ENCODE measurements at regions not wholly inside any gene's neighbourhood (a gene's known extent, or its start where the extent isn't known, plus 50 kb on each side); places are given as distances from the start of the nearest gene placed in this dataset.

DNA sequence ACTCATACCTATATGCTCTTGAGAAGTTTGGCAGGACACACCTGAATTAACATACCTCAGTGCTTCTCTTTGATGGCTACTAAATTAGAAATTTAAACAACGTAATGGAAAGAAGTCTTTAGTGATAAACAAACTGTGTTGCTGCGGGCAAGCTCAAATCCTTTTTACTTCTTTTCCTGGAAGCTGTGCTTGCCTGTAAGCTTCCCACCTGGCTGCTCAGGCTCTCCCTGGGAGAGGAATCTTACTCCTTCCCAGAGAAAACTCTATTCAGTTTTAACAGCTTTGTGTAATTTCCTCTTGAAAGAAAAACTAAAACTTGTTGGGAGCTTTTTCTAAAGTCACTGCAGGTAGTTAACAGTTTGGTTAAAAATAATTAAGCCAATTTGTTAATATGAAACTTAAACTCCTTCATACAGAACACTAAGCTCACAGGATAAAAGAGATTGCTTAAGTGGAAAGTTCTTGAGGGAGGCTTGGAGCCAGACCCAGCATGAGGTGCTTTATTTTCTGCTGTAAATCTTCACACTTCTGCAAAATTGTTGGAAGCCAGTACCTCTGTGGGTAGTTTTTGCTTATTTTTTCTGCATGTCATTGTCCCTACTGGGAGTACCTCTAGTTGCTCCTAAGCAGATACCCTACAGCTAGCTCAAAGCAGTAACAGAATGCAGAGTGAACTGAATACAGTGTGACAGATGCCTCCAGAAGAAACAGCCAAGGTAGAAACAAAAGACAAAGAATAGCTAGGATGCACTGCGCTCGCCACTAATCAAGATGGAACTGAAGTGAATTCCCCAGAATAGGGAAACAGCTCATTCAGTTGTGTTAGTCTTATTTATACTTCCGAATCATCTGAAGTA is 1253.0 kb downstream of the PCDH17 start:
- Histone ChIP-seq H3K9ac (ENCODE audit: insufficient read depth, low read depth, low read length) (no peak overlapping the region), H3K79me2 (ENCODE audit: insufficient read depth, low read length) (no peaks in the 10 kb centered on the region), H2AFZ (ENCODE audit: low read length) (no peak overlapping the region), H3K36me3 (replicated peaks in 1 of 2; ENCODE audit: control insufficient read depth in 1 of 2, insufficient read depth in 2 of 2, low read length in 2 of 2) (no peaks in the 10 kb centered on the region), H3K27ac (ENCODE audit: extremely low read length, insufficient read depth, low read length) (no peak overlapping the region), H3K4me2 (ENCODE audit: low read depth, low read length) (no peak overlapping the region), H3K4me3 (replicated peaks in 1 of 3; ENCODE audit: insufficient read depth in 1 of 3, low read depth in 2 of 3, low read length in 3 of 3) (no peak overlapping the region), H3K9me3 (ENCODE audit: low read length) (no peaks in the 10 kb centered on the region), H3K27me3 (ENCODE audit: control insufficient read depth in 1 of 2, insufficient read depth in 2 of 2, low read length in 2 of 2) (no peaks in the 10 kb centered on the region), H4K20me1 (ENCODE audit: insufficient read depth, low read length) (no peaks in the 10 kb centered on the region), H3K4me1 (ENCODE audit: insufficient read depth, low read length) (no peaks in the 10 kb centered on the region)
- no peak for ATAC-seq
- in situ Hi-C loops (cut with HindIII; ENCODE audit: extremely low pct_ligation_motif_present, low pct_unique_long_range_greater_than_20kb) (no loop called here), intact Hi-C loops (cut with micrococcal nuclease; ENCODE audit: unreplicated experiment) (no loop called here)
- no peak for TF ChIP-seq RFX5 (IDR thresholded peaks at IDR 0.05; ENCODE audit: low read depth, low read length)
- TF ChIP-seq HMG20B (CRISPR knock-in tag; conservative IDR thresholded peaks at IDR 0.05), result no peak
- TF ChIP-seq, protein P1, sequence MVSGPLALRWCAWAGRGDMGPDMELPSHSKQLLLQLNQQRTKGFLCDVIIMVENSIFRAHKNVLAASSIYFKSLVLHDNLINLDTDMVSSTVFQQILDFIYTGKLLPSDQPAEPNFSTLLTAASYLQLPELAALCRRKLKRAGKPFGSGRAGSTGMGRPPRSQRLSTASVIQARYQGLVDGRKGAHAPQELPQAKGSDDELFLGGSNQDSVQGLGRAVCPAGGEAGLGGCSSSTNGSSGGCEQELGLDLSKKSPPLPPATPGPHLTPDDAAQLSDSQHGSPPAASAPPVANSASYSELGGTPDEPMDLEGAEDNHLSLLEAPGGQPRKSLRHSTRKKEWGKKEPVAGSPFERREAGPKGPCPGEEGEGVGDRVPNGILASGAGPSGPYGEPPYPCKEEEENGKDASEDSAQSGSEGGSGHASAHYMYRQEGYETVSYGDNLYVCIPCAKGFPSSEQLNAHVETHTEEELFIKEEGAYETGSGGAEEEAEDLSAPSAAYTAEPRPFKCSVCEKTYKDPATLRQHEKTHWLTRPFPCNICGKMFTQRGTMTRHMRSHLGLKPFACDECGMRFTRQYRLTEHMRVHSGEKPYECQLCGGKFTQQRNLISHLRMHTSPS (CRISPR knock-in tag; IDR thresholded peaks at IDR 0.05; ENCODE audit: low read depth), result no peak
- TF ChIP-seq ZNF235 (CRISPR knock-in tag; IDR thresholded peaks at IDR 0.05; ENCODE audit: borderline replicate concordance), result no peak
- no peak for TF ChIP-seq SSRP1 (CRISPR knock-in tag; IDR thresholded peaks at IDR 0.05)
- no peak for TF ChIP-seq ELF3 (CRISPR knock-in tag; IDR thresholded peaks at IDR 0.05)
- no peak for TF ChIP-seq MTA1 (CRISPR knock-in tag; IDR thresholded peaks at IDR 0.05; ENCODE audit: borderline replicate concordance)
- TF ChIP-seq ZMAT3 (CRISPR knock-in tag; conservative IDR thresholded peaks at IDR 0.05), result no peak
- TF ChIP-seq NR1H2 (CRISPR knock-in tag; IDR thresholded peaks at IDR 0.05; ENCODE audit: borderline replicate concordance, low read depth), result no peak
- no peak for TF ChIP-seq ZNF430 (CRISPR knock-in tag; IDR thresholded peaks at IDR 0.05)
- TF ChIP-seq, protein P2, sequence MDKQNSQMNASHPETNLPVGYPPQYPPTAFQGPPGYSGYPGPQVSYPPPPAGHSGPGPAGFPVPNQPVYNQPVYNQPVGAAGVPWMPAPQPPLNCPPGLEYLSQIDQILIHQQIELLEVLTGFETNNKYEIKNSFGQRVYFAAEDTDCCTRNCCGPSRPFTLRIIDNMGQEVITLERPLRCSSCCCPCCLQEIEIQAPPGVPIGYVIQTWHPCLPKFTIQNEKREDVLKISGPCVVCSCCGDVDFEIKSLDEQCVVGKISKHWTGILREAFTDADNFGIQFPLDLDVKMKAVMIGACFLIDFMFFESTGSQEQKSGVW (CRISPR knock-in tag; IDR thresholded peaks at IDR 0.05; ENCODE audit: borderline replicate concordance), result no peak
- no peak for TF ChIP-seq ZNF570 (CRISPR knock-in tag; IDR thresholded peaks at IDR 0.05; ENCODE audit: borderline replicate concordance)
- TF ChIP-seq GTF2F1 (IDR thresholded peaks at IDR 0.05; ENCODE audit: low read length), result no peak
- TF ChIP-seq, protein P3, sequence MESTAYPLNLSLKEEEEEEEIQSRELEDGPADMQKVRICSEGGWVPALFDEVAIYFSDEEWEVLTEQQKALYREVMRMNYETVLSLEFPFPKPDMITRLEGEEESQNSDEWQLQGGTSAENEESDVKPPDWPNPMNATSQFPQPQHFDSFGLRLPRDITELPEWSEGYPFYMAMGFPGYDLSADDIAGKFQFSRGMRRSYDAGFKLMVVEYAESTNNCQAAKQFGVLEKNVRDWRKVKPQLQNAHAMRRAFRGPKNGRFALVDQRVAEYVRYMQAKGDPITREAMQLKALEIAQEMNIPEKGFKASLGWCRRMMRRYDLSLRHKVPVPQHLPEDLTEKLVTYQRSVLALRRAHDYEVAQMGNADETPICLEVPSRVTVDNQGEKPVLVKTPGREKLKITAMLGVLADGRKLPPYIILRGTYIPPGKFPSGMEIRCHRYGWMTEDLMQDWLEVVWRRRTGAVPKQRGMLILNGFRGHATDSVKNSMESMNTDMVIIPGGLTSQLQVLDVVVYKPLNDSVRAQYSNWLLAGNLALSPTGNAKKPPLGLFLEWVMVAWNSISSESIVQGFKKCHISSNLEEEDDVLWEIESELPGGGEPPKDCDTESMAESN (CRISPR knock-in tag; conservative IDR thresholded peaks at IDR 0.05), result no peak
- TF ChIP-seq IRF2 (CRISPR knock-in tag; IDR thresholded peaks at IDR 0.05), result no peak
- no peak for TF ChIP-seq ZFP36L1 (CRISPR knock-in tag; IDR thresholded peaks at IDR 0.05)
- no peak for TF ChIP-seq BCL6 (CRISPR knock-in tag; IDR thresholded peaks at IDR 0.05)
- TF ChIP-seq ZNF264 (CRISPR knock-in tag; IDR thresholded peaks at IDR 0.05), result no peak
- no peak for TF ChIP-seq ZNF781 (CRISPR knock-in tag; IDR thresholded peaks at IDR 0.05; ENCODE audit: borderline replicate concordance, not compliant biosample characterization)
- no peak for TF ChIP-seq PCBP2 (optimal IDR thresholded peaks at IDR 0.05; ENCODE audit: low read depth, low read length, poor library complexity, severe bottlenecking)
- FAIRE-seq, result no peak
- ChIA-PET CTCF (ENCODE audit: low intra/inter-chr PET ratio, low total read pairs) (no interaction called here), POLR2A (no interaction called here)
- BruUV-seq (replicated peaks), result no TSS peak
- no peak for DNase-seq (ENCODE audit: low spot score)
- 24% methylated on average over 5 of the region's 5 CpGs for WGBS (ENCODE audit: low lambda C conversion rate)

Data from HepG2 (cell line).